Smooth muscle cell (in vitro differentiated cells): ENCODE measurements at regions not wholly inside any gene's neighbourhood (a gene's known extent, or its start where the extent isn't known, plus 50 kb on each side); places are given as distances from the start of the nearest gene placed in this dataset.

Source experiments
- DNase-seq: peaks from one replicate; lab custom pipeline; 2025; ENCODE audit not compliant: unreplicated experiment; lab: John Stamatoyannopoulos, UW
- H2AFZ ChIP-seq: fragments of 200-600 bp; sonication (generic); 2 replicates; pipeline ENCODE4 v1.6.0; 2016; ENCODE audit warnings: antibody characterized with exemption, low read depth, mild to moderate bottlenecking
- H3F3A ChIP-seq: fragments of 200-600 bp; sonication (generic); 2 replicates; pipeline ENCODE4 v1.6.0; 2017; ENCODE audit warnings: antibody characterized with exemption, low read depth
- H3K27ac ChIP-seq: fragments of 200-600 bp; sonication (generic); 2 replicates; pipeline ENCODE4 v1.5.1; 2016; ENCODE audit warnings: low read depth, mild to moderate bottlenecking
- H3K27me3 ChIP-seq: fragments of 200-600 bp; sonication (generic); 2 replicates; pipeline ENCODE4 v1.6.1; 2016; ENCODE audit warnings: low read depth, mild to moderate bottlenecking
- H3K36me3 ChIP-seq: fragments of 200-600 bp; sonication (generic); 2 replicates; pipeline ENCODE4 v1.5.1; 2016; ENCODE audit warnings: low read depth
- H3K4me1 ChIP-seq: fragments of 200-600 bp; sonication (generic); 2 replicates; pipeline ENCODE4 v1.5.1; 2016; ENCODE audit warnings: low read depth
- H3K4me2 ChIP-seq: fragments of 200-600 bp; sonication (generic); 2 replicates; pipeline ENCODE4 v1.6.0; 2016; ENCODE audit warnings: mild to moderate bottlenecking
- H3K4me3 ChIP-seq: fragments of 200-600 bp; sonication (generic); 2 replicates; pipeline ENCODE4 v1.5.1; 2016; ENCODE audit warnings: mild to moderate bottlenecking
- H3K79me2 ChIP-seq: fragments of 200-600 bp; sonication (generic); 2 replicates; pipeline ENCODE4 v1.6.0; 2016; ENCODE audit warnings: low read depth, mild to moderate bottlenecking
- H3K9ac ChIP-seq: fragments of 200-600 bp; sonication (generic); 2 replicates; pipeline ENCODE4 v1.6.0; 2016; ENCODE audit warnings: low read depth
- H3K9me3 ChIP-seq: fragments of 200-600 bp; sonication (generic); replicated peaks from 2 replicates; pipeline ENCODE4 v1.5.1; 2016; ENCODE audit warnings: low read depth
- H4K20me1 ChIP-seq: fragments of 200-600 bp; sonication (generic); 2 replicates; pipeline ENCODE4 v1.6.0; 2016; ENCODE audit warnings: low read depth
- CTCF ChIP-seq: fragments of 200-600 bp; sonication (generic); IDR thresholded peaks from 2 replicates; pipeline ENCODE4 v1.5.1; 2017; ENCODE audit warnings: borderline replicate concordance, mild to moderate bottlenecking, antibody characterized with exemption; ENCODE audit not compliant: insufficient read depth, poor library complexity, severe bottlenecking
- WGBS: methylation state at CpG from one replicate; pipeline ENCODE4 v1.1.7; 2016; ENCODE audit warnings: low lambda C conversion rate; 5-methylcytosine and 5-hydroxymethylcytosine counted together

GRCh38 chr5:87887247-87887646 lies 381.4 kb downstream of the TMEM161B start:
- Histone ChIP-seq H3K27me3 (no peaks in the 10 kb centered on the region), H3K27ac (no peak overlapping the region), H3F3A (no peaks in the 10 kb centered on the region), H2AFZ (no peak overlapping the region), H3K79me2 (no peaks in the 10 kb centered on the region), H3K9ac (no peak overlapping the region), H3K4me1 (no peaks in the 10 kb centered on the region), H3K36me3 (no peaks in the 10 kb centered on the region), H3K9me3 (no peaks in the 10 kb centered on the region), H3K4me3 (no peak overlapping the region), H3K4me2 (no peak overlapping the region), H4K20me1 (no peaks in the 10 kb centered on the region)
- WGBS: 94% methylated on average over 2 of the region's 2 CpGs
- no peak for TF ChIP-seq CTCF
- no peak for DNase-seq

GRCh38 chr5:87886164-87886563 lies 382.5 kb downstream of the TMEM161B start:
- no peaks in the 10 kb centered on the region for H4K20me1 ChIP-seq
- H3K79me2 ChIP-seq: no peaks in the 10 kb centered on the region
- H3K36me3 ChIP-seq: no peaks in the 10 kb centered on the region
- no peak for DNase-seq
- no peak for TF ChIP-seq CTCF
- H3K27ac ChIP-seq: no peak overlapping the region
- H3K9me3 ChIP-seq: no peaks in the 10 kb centered on the region
- 75% methylated on average over 1 of the region's 1 CpG for WGBS
- H3F3A ChIP-seq: no peaks in the 10 kb centered on the region
- no peak overlapping the region for H3K4me3 ChIP-seq
- no peak overlapping the region for H3K9ac ChIP-seq
- no peaks in the 10 kb centered on the region for H3K4me1 ChIP-seq
- H2AFZ ChIP-seq: no peak overlapping the region
- H3K4me2 ChIP-seq: no peak overlapping the region
- H3K27me3 ChIP-seq: no peaks in the 10 kb centered on the region

- TF ChIP-seq CTCF: no peak
- Histone ChIP-seq H3K4me1 (no peaks in the 10 kb centered on the region), H3K36me3 (no peaks in the 10 kb centered on the region), H3K79me2 (no peaks in the 10 kb centered on the region), H3K4me2 (no peak overlapping the region), H3K4me3 (no peak overlapping the region), H3F3A (no peaks in the 10 kb centered on the region), H2AFZ (no peak overlapping the region), H3K27ac (no peak overlapping the region), H3K27me3 (no peaks in the 10 kb centered on the region), H3K9me3 (no peaks in the 10 kb centered on the region), H3K9ac (no peak overlapping the region), H4K20me1 (no peaks in the 10 kb centered on the region)
- 96% methylated on average over 1 of the region's 1 CpG for WGBS
- DNase-seq: no peak
Measured at GRCh38 chr5:87885758-87886157, 382.9 kb downstream of the TMEM161B start.

GRCh38 chr5:87877495-87877894 lies 391.1 kb downstream of the TMEM161B start:
- DNase-seq: no peak
- no peak for TF ChIP-seq CTCF
- no peak overlapping the region for H3K4me2 ChIP-seq

More at GRCh38 chr5:87877495-87877894, 391.1 kb downstream of the TMEM161B start:
- peaks cover 31% of the 10 kb centered on the region for H3K4me1 ChIP-seq
- H3K79me2 ChIP-seq: no peaks in the 10 kb centered on the region
- H3K9me3 ChIP-seq: no peaks in the 10 kb centered on the region
- H3K36me3 ChIP-seq: no peaks in the 10 kb centered on the region
- no peak overlapping the region for H3K4me3 ChIP-seq
- H3F3A ChIP-seq: no peaks in the 10 kb centered on the region
- no peak overlapping the region for H3K27ac ChIP-seq
- no peaks in the 10 kb centered on the region for H4K20me1 ChIP-seq
- no peak overlapping the region for H2AFZ ChIP-seq
- WGBS: 83% methylated on average over 2 of the region's 2 CpGs
- no peak overlapping the region for H3K9ac ChIP-seq
- no peaks in the 10 kb centered on the region for H3K27me3 ChIP-seq
